ENCODE measurements at regions not wholly inside any gene's neighbourhood (a gene's known extent, or its start where the extent isn't known, plus 50 kb on each side); places are given as distances from the start of the nearest gene placed in this dataset.

- TF ChIP-seq CTCF (IDR thresholded peaks at IDR 0.05; ENCODE audit: borderline replicate concordance, extremely low read depth, low read length, poor library complexity, severe bottlenecking) (no peak), EZH2 (IDR thresholded peaks at IDR 0.05; ENCODE audit: borderline replicate concordance, low read depth, low read length, severe bottlenecking) (no peak)
Observed at GRCh38 chr6:54993294-54993693, 146.7 kb downstream of the FAM83B start.

Measured in DND-41 (cell line).